ENCODE measurements at regions not wholly inside any gene's neighbourhood (a gene's known extent, or its start where the extent isn't known, plus 50 kb on each side); places are given as distances from the start of the nearest gene placed in this dataset.
A peak's percentile ranks its signal among the peaks of the same experiment; 100 is the strongest.

DNA sequence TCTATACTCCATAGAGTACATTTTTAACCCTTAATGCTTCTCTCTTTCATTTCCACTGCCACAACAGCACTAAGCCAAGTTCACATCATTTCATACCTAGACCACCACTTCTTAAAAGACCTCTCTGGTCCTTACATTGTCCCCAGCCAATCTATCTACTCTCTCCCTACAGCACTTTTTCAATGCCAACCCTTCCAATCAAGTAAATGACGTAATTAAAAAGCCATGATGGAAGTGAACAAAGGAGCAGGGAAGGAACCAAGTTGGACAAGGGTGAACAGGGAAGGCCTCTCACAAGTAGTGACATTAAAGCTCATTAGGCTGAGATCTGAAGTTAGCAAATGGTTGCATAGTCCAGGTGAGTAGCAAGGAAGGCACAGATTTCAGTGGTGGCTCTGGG, 195.1 kb upstream of the CCDC150 start:
- no peak for DNase-seq (ENCODE audit: low spot score)

GRCh38 chr2:196445991-196446390, 193.5 kb upstream of the CCDC150 start:
- no peak for DNase-seq (ENCODE audit: low spot score)

GRCh38 chr2:196448407-196449079, 191.0 kb upstream of the CCDC150 start:
- DNase-seq (ENCODE audit: low spot score) = no peak

GRCh38 chr2:196449083-196449482, 190.4 kb upstream of the CCDC150 start:
- DNase-seq (ENCODE audit: low spot score) = no peak

DNA sequence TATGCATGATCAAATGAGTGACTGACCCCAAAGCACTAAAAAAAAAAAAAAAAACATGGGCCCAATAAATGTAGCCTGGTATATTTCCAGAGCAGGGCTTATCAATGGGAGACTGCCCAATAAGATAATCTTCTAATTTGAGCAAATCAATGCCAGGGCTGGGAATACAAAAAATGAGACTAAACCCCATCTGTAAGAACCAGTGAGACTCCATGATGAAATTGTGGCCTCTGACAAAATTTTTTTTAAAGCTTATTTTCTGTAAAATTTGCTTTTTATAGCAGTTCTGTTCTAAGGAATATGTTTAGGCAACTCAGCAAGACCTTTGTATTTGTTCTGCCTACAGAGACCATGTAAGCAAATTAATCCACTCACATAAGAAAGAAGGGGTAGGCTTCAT, 186.8 kb upstream of the CCDC150 start:
- DNase-seq (ENCODE audit: low spot score) = no peak

DNA sequence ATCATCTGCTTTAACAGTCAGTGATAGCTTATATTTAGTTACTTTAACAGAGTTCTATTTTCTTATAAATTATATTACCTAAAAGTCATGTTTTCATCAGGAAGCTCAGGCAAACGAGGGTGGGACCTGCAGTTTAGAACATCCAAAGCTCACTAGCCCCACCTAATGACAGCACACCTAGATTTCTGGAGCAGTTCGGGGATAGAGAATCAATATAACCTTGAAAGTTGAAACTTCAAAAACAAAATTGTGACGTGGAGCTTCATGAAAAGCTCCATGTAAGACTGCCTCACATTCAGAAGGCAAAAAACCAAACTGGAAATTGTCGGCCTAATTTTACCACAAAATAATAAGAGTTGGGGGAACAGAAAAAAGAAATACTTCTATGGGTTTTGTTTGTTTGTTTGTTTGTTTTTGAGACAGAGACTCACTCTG, 185.9 kb upstream of the CCDC150 start:
- no peak for DNase-seq (ENCODE audit: low spot score)

GRCh38 chr2:196454492-196454891, 185.0 kb upstream of the CCDC150 start:
- no peak for DNase-seq (ENCODE audit: low spot score)

DNA sequence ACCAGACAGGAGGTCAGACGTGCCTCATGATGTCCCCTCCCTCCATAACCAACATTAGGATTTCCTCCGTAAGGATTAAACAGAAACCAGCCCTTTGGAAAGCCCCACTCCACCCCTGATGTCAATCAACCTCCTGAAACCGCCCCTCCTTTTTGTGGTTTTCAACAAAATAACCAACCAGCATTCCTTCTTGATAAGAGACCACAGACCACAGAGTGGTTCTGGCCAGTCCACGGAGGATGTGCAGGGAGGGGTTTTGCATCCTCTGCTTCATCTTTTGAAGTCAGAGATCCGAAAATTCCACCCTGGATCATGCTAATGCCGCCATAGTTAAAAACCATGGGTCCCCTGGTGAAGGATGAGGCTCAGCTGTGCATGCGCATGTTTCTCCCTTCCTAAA, 180.0 kb upstream of the CCDC150 start:
- DNase-seq (ENCODE audit: low spot score) = no peak

DNA sequence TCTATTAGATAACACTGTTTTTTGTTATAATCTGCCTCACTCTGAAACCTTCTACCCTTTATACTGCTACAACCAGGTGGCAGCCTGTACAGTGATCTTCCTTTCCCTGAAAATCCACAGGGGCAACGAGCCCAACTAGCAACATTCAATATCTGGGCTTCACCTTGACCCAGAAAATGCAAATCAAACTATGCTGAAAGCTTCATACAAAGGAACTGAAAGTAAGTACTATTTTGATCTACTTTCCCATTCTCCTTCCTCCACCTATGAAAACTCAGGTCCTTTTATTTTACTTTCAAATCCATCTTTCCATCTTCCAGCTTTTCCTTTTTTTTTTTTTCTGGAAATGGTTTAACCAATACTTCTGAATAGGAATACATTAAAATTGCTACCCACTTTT, 175.8 kb upstream of the CCDC150 start:
- no peak for DNase-seq (ENCODE audit: low spot score)

DNA sequence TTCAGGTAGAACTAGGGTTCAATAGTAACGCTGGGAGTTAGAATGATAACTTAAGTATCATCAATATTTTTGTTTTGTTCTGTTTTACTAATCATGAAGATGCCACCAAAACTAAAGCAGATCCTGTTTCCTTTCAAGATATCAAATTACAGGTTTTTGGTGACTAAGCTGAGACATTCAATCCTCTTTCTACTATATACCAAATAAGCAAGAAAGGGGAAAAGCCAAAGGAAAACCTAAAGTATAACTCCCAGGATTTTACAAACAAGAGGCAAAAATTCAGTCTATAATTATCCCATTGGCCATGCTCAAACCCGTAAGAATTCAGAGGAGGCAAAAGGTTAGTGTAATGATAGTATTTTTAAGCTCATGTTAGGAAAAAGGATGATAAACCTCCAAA, 175.2 kb upstream of the CCDC150 start:
- no peak for DNase-seq (ENCODE audit: low spot score)

GRCh38 chr2:196466581-196466980, 172.9 kb upstream of the CCDC150 start:
- DNase-seq (ENCODE audit: low spot score) = no peak

- DNase-seq (ENCODE audit: low spot score) = no peak
Measured at GRCh38 chr2:196468394-196468793, 171.1 kb upstream of the CCDC150 start.

DNA sequence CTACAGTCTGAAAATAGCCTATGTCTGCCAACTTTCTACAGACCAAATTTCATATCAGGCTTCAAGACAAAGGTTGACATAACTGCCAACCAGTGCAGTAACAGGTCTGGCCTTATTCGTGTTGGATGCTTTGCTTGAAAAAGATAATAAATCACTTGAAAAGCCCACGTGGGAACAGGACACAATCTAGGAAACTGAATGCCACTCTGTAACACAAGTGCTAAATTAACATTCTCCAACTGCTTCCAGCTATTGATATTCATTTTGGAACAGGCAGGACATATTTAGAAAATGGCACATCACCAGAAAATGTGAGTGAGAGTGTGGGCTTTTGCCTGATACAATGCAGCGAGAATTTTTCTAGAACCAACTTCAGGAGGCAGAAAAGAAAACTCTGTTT, 165.9 kb upstream of the CCDC150 start:
- no peak for DNase-seq (ENCODE audit: low spot score)

DNA sequence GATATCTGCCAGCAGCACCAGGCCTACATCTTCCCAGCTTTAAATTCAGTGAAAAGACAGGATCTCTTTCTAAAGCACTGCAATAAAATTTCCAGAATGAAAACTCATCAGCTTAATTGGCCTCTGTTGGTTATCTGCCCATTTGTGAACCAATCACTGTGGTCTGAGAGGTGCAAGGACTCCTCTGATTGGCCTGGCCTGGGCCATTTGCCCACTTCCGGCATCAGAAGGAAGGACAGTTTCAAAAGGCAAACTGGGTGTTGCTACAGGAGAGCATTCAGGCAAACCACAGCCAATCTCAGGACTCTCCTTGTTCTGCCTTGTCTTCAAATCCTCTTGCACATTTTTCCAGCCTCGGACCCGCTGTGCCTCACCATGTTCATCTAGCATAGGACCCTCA, 163.9 kb upstream of the CCDC150 start:
- DNase-seq (ENCODE audit: low spot score) = no peak

DNA sequence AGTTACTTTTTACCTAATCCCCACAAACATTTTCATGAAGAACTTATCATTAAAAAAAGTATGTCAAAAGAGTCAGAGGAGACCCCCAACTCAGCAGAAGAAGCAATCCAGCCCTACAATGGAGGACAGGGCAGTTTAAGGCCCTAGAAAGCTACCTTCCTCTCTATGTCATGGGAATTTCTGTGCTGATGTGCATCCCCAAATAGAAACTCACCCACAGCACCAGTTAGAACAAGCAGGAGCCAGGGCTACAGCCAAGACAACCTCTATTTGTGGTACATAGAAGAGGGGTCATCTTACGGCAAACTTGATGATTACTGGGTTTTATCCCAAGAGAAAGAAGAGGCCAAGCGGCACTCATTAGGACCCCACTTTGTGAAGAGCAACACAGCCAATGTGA, 160.9 kb upstream of the CCDC150 start:
- no peak for DNase-seq (ENCODE audit: low spot score)

DNA sequence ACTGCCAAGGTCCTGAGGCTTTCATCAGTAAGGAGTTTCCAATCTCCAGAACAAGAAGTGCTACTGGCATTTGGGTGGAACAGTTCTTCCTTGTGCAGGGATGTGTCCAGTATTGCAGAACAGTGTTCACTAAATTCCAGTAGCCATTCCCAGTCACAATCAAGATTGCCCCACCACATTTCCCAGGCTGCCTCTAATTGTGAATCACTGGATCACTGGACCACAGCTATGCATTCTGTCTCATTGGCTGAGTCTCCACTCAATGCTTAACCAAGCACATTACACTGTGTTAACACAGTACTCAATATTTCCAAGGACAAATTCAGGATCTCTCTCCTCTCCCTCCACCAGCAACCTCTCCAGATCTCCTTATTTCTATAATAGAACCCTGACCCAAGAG, 160.2 kb upstream of the CCDC150 start:
- DNase-seq (ENCODE audit: low spot score) = no peak

DNA sequence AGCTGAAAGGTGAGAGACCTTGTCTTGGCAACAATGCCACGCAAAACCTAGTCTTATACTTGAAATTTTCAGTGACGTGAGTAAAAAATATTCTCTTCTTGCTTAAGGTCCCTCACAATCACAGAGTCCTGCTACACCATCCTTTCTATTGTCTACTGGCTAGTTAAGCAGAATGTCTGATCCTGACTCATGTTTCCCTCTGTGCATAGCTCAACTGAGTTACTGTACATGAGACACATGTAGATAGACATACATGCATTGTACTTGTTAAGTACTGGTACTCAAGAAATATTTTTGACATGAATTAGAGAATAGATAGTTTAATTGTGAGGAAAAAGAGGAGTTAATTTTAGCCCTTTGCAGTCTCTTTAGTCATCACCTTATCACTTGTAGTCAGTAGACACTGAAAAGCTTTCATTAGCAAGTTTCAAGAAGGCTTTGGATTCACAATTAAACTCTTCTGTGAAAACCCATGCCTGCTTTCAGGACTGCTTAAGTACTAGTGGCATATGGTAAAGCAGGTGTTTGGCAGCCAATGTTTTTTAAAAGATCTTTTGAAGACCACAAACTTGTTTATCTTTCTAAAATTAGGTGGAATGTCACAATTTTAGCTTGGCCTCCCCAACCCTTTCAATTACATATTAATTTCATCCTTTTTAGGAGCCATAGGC, 158.7 kb upstream of the CCDC150 start:
- no peak for DNase-seq (ENCODE audit: low spot score)

GRCh38 chr2:196481324-196481697, 158.2 kb upstream of the CCDC150 start:
- peak; percentile 44 for DNase-seq (ENCODE audit: low spot score)

DNA sequence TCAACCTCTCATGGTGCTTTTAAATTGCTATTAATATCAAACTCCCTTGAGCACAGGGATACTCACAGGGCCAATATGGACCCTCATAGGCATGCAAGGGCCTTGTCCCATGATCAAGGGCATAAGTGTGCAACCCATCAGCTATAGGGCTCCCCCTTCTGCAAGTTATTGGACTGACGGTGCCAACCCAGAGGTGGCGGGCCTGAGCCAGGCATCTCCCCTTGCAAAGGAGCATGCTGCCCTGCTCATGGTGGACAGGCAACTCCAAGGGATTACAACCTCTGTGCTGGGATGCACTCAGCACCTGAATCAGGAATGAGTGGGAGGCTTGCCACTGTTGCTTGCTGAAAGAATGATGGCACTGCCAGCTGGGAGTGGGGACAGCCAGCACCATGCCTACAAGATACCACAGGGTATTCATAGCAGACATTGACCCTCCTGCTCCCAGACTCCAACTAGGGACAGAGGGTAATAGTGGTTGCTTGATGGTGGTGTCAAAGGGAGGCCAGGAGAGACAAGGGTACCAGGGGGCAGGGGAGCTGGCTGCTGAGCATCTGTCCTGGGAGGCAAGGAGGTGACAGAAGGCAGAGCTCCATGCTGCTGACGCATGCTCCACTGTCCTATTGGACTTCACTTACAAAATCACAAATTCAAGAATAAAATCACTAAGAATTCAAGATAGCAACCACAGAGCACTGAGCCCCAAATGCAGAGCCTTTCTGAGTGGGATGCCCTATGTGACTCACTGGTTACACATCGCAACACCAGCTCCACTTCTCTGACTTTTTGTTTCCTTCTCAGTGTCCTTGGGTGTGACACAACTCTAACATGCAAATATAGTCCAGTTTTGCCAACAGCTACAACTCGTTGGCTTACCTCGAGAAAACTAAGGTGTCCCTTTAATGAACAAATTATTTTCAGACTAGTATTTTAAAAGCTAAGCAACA, 157.1 kb upstream of the CCDC150 start:
- DNase-seq (ENCODE audit: low spot score) = no peak

GRCh38 chr2:196486146-196486545, 153.4 kb upstream of the CCDC150 start:
- DNase-seq (ENCODE audit: low spot score) = no peak

GRCh38 chr2:196487417-196487816, 152.1 kb upstream of the CCDC150 start:
- no peak for DNase-seq (ENCODE audit: low spot score)

- DNase-seq (ENCODE audit: low spot score) = no peak
Measured at GRCh38 chr2:196489371-196489770, 150.1 kb upstream of the CCDC150 start.

GRCh38 chr2:196492946-196493345, 146.6 kb upstream of the CCDC150 start:
- DNase-seq (ENCODE audit: low spot score) = no peak
